Posterior vena cava (tissue), 2 donors: ENCODE measurements at regions not wholly inside any gene's neighbourhood (a gene's known extent, or its start where the extent isn't known, plus 50 kb on each side); places are given as distances from the start of the nearest gene placed in this dataset.

Experiments
- DNase-seq: peaks from one replicate; pipeline ENCODE4 v3.0.0-alpha.2; 2020; ENCODE audit warnings: low spot score
- intact Hi-C, 2 donors: fragments of 100-400 bp; cut with DNase I; formaldehyde crosslinking; loops; one replicate each; pipeline versions ENCODE4 v1.14.1 to v1.14.2; 2022 to 2023
- donor health status: DM: yes; HTN: yes; CAD: no.
- donor health status: DM: yes; HTN: yes; CAD: no.

DNA sequence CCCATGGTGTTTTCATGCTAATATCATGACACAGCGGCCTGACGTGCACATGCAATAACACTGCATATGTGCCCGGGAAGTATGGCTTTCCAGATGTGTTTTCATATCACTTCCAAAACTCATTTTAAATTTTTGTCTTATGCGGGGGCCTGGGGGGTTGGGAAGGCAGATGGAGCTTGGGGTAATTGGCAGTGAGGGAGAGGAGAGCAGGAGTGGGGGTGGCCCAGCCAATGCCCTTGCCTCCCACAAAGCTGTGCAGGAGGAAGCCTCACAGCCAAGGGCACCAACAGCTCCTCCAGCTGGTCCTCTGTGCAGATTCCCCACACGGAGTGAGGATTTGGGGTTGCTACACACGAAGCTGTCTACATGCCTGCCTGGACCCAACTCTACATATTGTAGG, 805.2 kb downstream of the GALR1 start:
- intact Hi-C loops, result no loop called here
- DNase-seq, result no peak

DNA sequence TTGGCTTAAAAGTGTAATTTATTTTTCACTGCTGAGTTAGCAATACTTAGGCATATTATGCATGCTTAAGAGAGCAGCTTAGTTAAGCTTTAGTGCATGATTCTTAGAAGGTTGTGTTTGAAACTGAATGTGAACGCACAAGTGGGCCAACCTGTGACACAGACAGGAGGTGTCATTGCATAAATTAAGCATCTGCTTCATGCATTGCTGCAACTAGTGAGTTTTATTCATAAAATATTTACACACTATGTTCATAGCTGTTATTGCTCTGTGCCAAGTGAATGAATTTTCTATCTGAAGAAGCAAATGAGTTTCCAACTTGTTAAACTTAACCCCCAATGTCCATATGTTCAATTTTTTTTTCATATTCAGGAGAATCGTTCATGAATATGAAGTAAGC, 806.4 kb downstream of the GALR1 start:
- intact Hi-C loops, result no loop called here
- DNase-seq, result no peak

DNA sequence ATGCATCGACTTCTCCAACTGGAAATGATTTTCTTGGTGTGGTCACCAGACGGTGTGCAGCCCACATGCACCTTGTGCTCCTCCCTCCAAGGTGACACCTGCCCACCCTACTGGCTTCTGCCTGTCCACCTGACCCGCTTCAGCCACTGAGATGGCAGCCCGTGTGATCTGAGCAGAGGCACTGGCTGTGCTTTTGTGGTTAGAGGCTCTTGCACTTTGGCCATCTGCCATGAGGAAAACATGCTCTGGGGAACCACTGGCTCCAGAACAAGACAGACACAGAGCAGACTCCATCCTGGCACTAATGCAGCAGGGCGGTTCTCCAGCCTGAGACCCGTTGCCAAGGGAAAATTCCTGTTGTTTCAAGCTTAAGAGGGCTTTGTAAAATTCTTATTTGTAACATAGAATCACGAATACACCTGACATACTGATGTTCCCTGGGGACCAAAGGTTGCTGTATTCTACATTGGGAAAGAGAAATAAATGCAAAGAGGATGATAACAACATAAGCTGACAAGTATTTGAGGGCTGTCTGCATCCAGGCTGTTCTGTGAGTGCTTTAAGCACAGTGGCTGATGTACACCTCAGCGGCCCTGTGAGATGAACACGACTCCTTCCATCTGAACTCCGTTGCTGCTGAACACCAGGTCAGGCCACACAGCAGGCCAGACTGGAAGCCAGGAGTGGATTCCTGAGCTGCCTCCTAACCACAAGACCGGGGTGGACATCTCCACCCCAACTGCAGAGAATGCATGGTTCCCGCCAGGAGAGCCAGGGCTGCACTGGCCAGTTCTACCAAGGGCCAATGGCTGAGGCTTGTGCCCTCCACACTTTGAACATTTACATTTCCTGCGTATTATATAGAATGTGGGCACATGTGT, 820.4 kb downstream of the GALR1 start:
- intact Hi-C loops, result loop anchor here in 1 of 2 donors (2.0 kb wide), 1 partner anchor 75 kb away; no protein-coding TSS in a partner anchor
- DNase-seq, result peak; percentile 50

GRCh38 chr18:78071166-78071710, 821.6 kb downstream of the GALR1 start:
- intact Hi-C loops, result loop anchor here in 1 of 2 donors (2.0 kb wide), 1 partner anchor 76 kb away; no protein-coding TSS in a partner anchor

DNA sequence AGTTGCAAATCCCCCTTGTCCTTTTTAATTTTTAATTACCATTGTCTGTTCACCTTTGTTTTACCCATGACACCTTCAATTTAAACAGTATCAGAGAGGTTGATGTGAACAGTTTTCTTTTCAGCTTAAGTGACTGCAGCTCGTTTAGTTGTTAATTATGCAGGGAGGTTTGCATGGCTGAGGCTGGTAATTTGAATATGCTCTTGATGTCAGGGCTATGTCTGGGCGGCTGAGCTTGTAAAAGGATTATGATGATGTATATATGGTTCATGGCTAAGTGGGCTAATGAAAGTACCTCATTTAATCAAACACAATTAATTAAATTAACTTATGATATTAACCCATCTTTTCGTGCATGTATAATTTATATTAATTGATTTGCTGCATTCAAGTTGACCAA, 822.1 kb downstream of the GALR1 start:
- no peak for DNase-seq
- intact Hi-C loops, result loop anchor here in 1 of 2 donors (2.0 kb wide), 1 partner anchor 77 kb away; no protein-coding TSS in a partner anchor

More at GRCh38 chr18:78071166-78071710, 821.6 kb downstream of the GALR1 start:
- peak; percentile 77 for DNase-seq

DNA sequence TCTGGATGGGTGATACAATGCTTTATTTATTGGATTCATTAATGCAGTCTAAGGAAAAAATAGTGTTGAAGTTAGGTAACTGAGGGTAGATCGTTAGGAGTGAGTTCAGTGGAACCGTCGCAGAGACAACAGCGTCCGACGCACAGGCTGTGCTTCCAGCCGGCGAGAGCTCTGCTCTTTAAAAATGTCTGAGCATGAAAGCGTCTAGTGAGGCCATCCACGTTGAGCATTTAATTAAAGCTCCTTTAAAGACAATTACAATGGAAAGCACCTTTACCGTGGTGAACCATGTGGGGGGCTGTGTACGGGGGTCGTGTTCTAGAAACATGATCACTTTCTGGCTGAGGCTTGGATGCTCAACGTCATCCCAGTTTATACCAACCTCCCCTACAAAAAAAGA, 822.7 kb downstream of the GALR1 start:
- DNase-seq, result no peak
- intact Hi-C loops, result no loop called here

DNA sequence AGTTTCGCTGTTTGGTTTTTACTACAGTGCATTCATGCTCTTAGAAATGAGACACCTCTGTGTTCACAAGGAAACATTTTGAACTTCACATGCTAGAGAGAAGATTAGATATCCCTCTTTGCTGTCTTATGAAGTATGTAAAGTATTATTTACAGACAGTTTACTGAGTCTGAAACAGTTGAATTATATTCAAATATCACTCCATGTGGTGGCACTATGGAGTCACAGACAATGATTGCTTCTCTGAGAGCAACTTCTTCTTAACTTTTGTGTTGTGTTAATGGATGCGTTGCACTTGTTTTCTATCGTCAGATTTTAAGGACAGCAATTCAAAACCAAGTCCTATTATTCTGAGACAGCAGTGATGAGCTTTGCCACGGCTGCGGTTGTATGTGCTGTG, 823.6 kb downstream of the GALR1 start:
- DNase-seq, result no peak
- intact Hi-C loops, result no loop called here

DNA sequence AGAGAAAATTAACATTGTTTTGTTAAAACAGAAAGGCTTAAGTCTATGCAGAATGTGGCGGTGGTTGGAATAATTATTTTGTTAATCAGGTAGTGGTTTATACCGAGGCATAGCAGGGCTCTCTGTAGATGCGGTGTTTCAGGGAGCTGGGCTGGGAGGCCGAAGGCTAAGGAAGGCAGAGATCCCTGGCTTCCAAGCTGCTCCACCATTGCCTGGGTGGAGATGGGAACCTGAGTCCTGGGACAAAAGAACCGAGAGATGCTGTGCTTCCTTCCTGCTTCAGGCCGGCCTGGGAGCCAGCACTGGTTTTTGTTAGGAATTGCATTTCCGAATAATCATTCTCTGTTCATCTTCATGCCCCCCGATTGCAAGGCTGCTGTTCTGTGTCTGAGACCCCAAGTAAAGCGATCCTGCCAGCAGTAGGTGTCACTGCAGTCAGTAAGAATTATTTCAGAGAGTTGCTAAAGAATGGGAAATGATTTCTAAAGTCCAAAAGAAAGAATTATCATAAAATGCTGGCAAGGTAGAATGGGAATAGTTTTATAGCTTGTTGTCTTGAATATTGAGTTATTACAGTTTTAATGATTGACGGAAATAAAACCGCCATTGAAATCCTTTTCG, 824.9 kb downstream of the GALR1 start:
- DNase-seq, result peak; percentile 66
- intact Hi-C loops, result no loop called here

DNA sequence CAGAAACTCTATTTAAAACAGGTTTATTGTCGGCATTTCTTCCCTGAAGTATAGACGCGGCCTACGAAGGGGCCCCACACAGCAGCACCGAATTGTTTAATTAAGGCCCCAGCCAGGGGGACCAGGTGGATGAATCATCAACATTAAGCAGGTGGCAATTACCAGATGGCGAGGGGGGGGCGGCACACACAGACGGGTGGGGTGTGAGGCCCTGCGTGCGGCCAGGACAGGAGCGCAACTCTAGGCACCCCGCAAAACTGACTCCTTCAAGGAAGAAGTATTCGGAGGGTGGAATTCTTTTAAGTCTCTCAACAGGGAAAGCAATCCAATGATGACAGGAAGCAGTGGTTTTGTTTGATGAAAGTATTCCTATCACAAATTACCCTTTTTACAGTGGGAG, 830.4 kb downstream of the GALR1 start:
- DNase-seq, result no peak
- intact Hi-C loops, result no loop called here

- peak; percentile 56 for DNase-seq
- intact Hi-C loops, result no loop called here
Measured at GRCh38 chr18:78080761-78081160, 831.1 kb downstream of the GALR1 start.

DNA sequence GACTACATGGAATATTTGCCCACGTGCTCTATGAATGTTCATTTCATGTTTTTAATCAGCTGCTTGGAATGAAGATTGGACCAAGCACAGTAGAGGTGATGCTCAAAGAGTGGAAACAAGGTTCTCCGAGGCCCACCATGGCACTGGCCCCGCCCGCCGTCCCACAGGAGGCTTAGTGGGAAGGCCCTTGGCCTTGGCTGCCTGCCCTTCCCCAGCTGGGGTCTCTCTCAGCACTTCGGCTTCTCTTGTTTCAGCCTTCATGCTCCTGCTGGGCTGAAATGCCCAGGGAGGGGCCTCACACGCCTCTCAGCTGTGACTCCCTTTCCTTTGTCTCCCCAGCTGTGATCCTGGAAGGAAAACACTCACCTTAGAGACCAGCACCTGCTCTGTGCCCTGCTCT, 833.2 kb downstream of the GALR1 start:
- intact Hi-C loops, result no loop called here
- DNase-seq, result no peak

- DNase-seq, result no peak
- intact Hi-C loops, result no loop called here
Measured at GRCh38 chr18:78085241-78086185, 835.9 kb downstream of the GALR1 start.

DNA sequence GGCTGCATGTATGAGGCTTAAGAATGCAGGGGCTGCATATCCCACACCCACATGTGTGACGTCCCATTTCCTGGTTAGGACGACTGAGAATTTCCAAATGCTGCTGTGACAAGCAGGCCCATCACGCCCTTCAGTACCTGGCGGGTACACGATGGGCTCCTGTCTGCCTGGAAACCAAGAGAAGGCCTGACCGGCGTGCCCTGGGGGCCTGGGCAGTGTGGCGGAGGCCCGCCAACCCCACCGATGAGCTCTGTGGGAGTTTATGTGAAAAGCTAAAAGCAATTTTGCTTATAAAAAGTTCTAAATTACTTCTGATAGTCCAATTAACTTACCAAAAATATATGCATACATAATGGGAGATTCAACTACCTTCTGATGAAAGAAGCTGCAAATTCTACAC, 837.3 kb downstream of the GALR1 start:
- intact Hi-C loops, result no loop called here
- no peak for DNase-seq

DNA sequence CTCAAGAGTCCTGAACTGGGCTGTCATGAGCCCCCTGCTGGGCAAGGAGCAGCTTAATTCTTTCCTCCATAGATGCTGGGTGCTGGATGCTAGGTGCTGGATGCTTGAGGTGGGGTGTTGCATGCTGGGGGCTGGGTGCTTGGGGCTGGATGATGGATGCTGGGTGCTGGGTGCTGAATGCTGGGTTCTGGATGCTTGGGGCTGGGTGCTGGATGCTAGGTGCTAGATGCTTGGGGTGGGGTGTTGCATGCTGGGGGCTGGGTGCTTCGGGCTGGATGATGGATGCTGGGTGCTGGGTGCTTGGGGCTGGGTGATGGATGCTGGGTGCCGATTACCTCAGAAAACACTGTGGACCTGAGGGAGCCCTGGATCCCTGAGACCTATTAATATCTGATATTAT, 837.7 kb downstream of the GALR1 start:
- DNase-seq, result no peak
- intact Hi-C loops, result no loop called here

DNA sequence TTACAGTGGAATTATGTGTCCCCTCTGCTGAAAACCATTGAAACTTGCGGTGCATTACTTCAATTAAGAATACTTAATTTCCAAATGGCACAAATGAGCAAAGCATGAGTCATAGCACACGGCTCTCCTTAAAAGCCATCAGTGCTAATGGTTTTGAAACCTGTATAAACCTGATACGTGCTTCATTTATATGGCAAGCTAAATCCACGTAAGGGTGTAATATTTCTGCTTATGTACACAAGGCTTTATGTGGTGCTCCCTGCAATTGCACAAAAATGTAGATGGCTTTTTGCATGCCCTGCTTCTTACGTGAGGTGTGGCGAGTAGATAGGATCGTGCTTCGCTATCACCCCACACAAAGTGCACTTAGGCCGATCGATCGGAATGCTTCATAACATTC, 840.9 kb downstream of the GALR1 start:
- intact Hi-C loops, result no loop called here
- DNase-seq, result no peak

- intact Hi-C loops, result no loop called here
- DNase-seq, result no peak
Measured at GRCh38 chr18:78092901-78093300, 843.3 kb downstream of the GALR1 start.

GRCh38 chr18:78099979-78100588, 850.4 kb downstream of the GALR1 start:
- intact Hi-C loops, result no loop called here
- DNase-seq, result no peak

GRCh38 chr18:78101091-78101490, 851.4 kb downstream of the GALR1 start:
- no peak for DNase-seq
- intact Hi-C loops, result no loop called here

DNA sequence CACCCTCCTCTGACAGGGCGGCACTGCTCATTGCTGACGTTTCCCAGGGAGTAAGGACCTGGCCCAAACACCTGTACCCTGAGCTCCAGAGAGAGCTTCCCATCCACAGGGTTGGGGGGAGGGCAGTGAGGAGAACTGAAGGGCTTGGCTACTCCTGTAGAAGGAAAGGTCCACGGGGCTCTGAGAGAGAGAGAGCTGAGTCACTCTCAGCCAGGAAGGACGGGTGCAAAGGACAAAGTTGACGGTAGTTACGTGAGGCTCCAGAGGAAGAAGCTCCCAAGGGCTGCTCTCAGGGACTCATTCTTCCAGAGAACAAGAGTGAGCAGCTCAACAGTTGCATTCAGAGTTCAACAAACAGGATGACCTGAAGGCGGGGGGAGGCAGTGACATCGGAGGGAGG, 852.5 kb downstream of the GALR1 start:
- intact Hi-C loops, result no loop called here
- no peak for DNase-seq
